Neural cell (in vitro differentiated cells): ENCODE measurements at regions not wholly inside any gene's neighbourhood (a gene's known extent, or its start where the extent isn't known, plus 50 kb on each side); places are given as distances from the start of the nearest gene placed in this dataset.

ENCODE experiments used
- CTCF ChIP-seq: fragments of 450-650 bp; IDR thresholded peaks from 2 replicates; pipeline ENCODE4 v1.5.1; 2014; ENCODE audit warnings: antibody characterized with exemption, mild to moderate bottlenecking, moderate library complexity; ENCODE audit not compliant: poor library complexity, severe bottlenecking
- EP300 ChIP-seq: fragments of 450-650 bp; conservative IDR thresholded peaks from 2 replicates; pipeline ENCODE4 v1.6.1; 2014; ENCODE audit warnings: antibody characterized with exemption, mild to moderate bottlenecking, moderate library complexity; ENCODE audit not compliant: poor library complexity, severe bottlenecking
- EZH2 ChIP-seq: fragments of 200-600, 300-800 bp; shearing (Covaris generic), sonication (generic); IDR thresholded peaks from 2 replicates; pipeline ENCODE4 v1.6.1; 2014; ENCODE audit warnings: antibody characterized with exemption, low read length, borderline replicate concordance, mild to moderate bottlenecking; ENCODE audit not compliant: insufficient read depth, poor library complexity, severe bottlenecking
- MXI1 ChIP-seq: fragments of 450-650 bp; conservative IDR thresholded peaks from 2 replicates; pipeline ENCODE4 v1.6.1; 2014; ENCODE audit warnings: antibody characterized with exemption, mild to moderate bottlenecking; ENCODE audit not compliant: poor library complexity, severe bottlenecking
- POLR2AphosphoS5 ChIP-seq: IDR thresholded peaks from 2 replicates; pipeline ENCODE4 v1.6.1; 2012
- RAD21 ChIP-seq: fragments of 450-650 bp; conservative IDR thresholded peaks from 2 replicates; pipeline ENCODE4 v1.6.1; 2014; ENCODE audit warnings: antibody characterized with exemption, mild to moderate bottlenecking, moderate library complexity
- REST ChIP-seq: IDR thresholded peaks from 2 replicates; pipeline ENCODE4 v1.6.1; 2012; ENCODE audit warnings: borderline replicate concordance
- SMC3 ChIP-seq: fragments of 450-650 bp; conservative IDR thresholded peaks from 2 replicates; pipeline ENCODE4 v1.6.1; 2014; ENCODE audit warnings: antibody characterized with exemption, mild to moderate bottlenecking, moderate library complexity; ENCODE audit not compliant: poor library complexity
- TAF1 ChIP-seq: IDR thresholded peaks from 2 replicates; pipeline ENCODE4 v1.6.1; 2012; ENCODE audit warnings: low read depth

GRCh38 chr6:9248133-9248532 is 812.8 kb upstream of the SLC35B3 start:
- TF ChIP-seq CTCF = no peak
- no peak for TF ChIP-seq SMC3
- TF ChIP-seq EZH2 = no peak
- no peak for TF ChIP-seq RAD21
- no peak for TF ChIP-seq MXI1
- no peak for TF ChIP-seq POLR2AphosphoS5
- TF ChIP-seq REST = no peak
- no peak for TF ChIP-seq TAF1
- TF ChIP-seq EP300 = no peak
